A549 (cell line): ENCODE measurements at regions not wholly inside any gene's neighbourhood (a gene's known extent, or its start where the extent isn't known, plus 50 kb on each side); places are given as distances from the start of the nearest gene placed in this dataset.

Source experiments
- ATAC-seq, 2 experiments: fragments of 200-7000 bp in 1 of 2; fragments of >200 bp in 1 of 2; cut with Nextera tagmentation in 1 of 2; cut with Tn5 transposase in 1 of 2; 3 replicates each; pipeline versions ENCODE4 v1.8.0 to v1.9.1; 2018 to 2020; ENCODE audit warnings: mild to moderate bottlenecking in 1 of 2, moderate library complexity in 1 of 2
- CTCF ChIA-PET: fragments of 300-600 bp; sonication (Branson Sonifier 250); formaldehyde crosslinking; extraction: SDS; loops from one replicate; lab custom pipeline; 2021; ENCODE audit warnings: antibody characterized with exemption, inconsistent platforms; lab: Yijun Ruan, JAX
- POLR2A ChIA-PET: fragments of 350-600 bp; formaldehyde crosslinking; extraction: SDS; loops from one replicate; lab custom pipeline; 2021; ENCODE audit warnings: antibody characterized with exemption, inconsistent platforms; lab: Yijun Ruan, JAX
- DNase-seq, 2 experiments: peaks; one replicate each; pipeline versions ENCODE4 v3.0.0 to v3.0.0-alpha.2; 2011 to 2016; ENCODE audit warnings: low read depth in 1 of 2, low spot score in 1 of 2
- FAIRE-seq: peaks from 2 replicates; lab custom pipeline; 2011; peaks lifted over from hg19 to GRCh38; lab: Jason Lieb, UNC
- H3K27ac ChIP-seq, 2 experiments: fragments of >200 bp; sonication (Bioruptor Twin); formaldehyde crosslinking; 3 replicates each; pipeline ENCODE4 v1.5.1; 2016 to 2017
- H3K4me1 ChIP-seq: fragments of >200 bp; sonication (Bioruptor Twin); formaldehyde crosslinking; 3 replicates; pipeline ENCODE4 v1.6.1; 2016
- H3K4me2 ChIP-seq: fragments of >200 bp; sonication (Bioruptor Twin); formaldehyde crosslinking; 3 replicates; pipeline ENCODE4 v1.6.1; 2016
- H3K4me3 ChIP-seq: fragments of >200 bp; sonication (Bioruptor Twin); formaldehyde crosslinking; 3 replicates; pipeline ENCODE4 v1.5.1; 2016
- H3K9me3 ChIP-seq: fragments of >200 bp; sonication (Bioruptor Twin); formaldehyde crosslinking; 3 replicates; pipeline ENCODE4 v1.6.1; 2016
- CBX8 ChIP-seq: fragments of 200-600 bp; sonication (generic); IDR thresholded peaks from 2 replicates; pipeline ENCODE4 v1.6.1; 2016
- CHD2 ChIP-seq: fragments of 150-350 bp; IDR thresholded peaks from 2 replicates; pipeline ENCODE4 v1.6.1; 2014; ENCODE audit warnings: low read length; ENCODE audit not compliant: partially characterized antibody
- EHF ChIP-seq: fragments of 250-450 bp; sonication (Bioruptor Pico); IDR thresholded peaks from 2 replicates; pipeline ENCODE4 v1.5.0; 2020; ENCODE audit warnings: mild to moderate bottlenecking
- EP300 ChIP-seq, 2 experiments: fragments of >200 bp; sonication (Bioruptor Twin); formaldehyde crosslinking; IDR thresholded peaks; 2 replicates in 1 of 2; 3 replicates in 1 of 2; pipeline ENCODE4 v1.6.1; 2016 to 2017
- FOSB ChIP-seq: fragments of 250-450 bp; sonication (Bioruptor Pico); IDR thresholded peaks from 2 replicates; pipeline ENCODE4 v1.5.0; 2020; ENCODE audit warnings: mild to moderate bottlenecking, moderate library complexity
- FOSL2 ChIP-seq, 2 experiments: fragments of 450-650 bp in 1 of 2; fragments of >200 bp in 1 of 2; sonication (Bioruptor Twin) in 1 of 2; formaldehyde crosslinking; IDR thresholded peaks; 2 replicates each; pipeline versions ENCODE4 v1.5.0 to v1.6.1; 2016 to 2020; ENCODE audit warnings: mild to moderate bottlenecking in 1 of 2, moderate library complexity in 1 of 2
- HDAC2 ChIP-seq: fragments of 200-600 bp; sonication (generic); IDR thresholded peaks from 2 replicates; pipeline ENCODE4 v1.6.1; 2016
- HOXB13 ChIP-seq: fragments of 250-450 bp; sonication (Bioruptor Pico); IDR thresholded peaks from 2 replicates; pipeline ENCODE4 v1.5.0; 2020; ENCODE audit warnings: low read depth, mild to moderate bottlenecking, moderate library complexity
- HOXB5 ChIP-seq: fragments of 250-450 bp; sonication (Bioruptor Pico); IDR thresholded peaks from 2 replicates; pipeline ENCODE4 v1.5.0; 2020; ENCODE audit warnings: mild to moderate bottlenecking, moderate library complexity
- MAFK ChIP-seq: fragments of 450-650 bp; IDR thresholded peaks from 2 replicates; pipeline ENCODE4 v1.6.1; 2014; ENCODE audit not compliant: partially characterized antibody
- MYC ChIP-seq: IDR thresholded peaks from 2 replicates; pipeline ENCODE4 v1.6.1; 2012; ENCODE audit warnings: mild to moderate bottlenecking, inconsistent platforms, low read length, improper control_type of control experiment, borderline replicate concordance
- NFE2L2 ChIP-seq: fragments of 150-350 bp; conservative IDR thresholded peaks from 2 replicates; pipeline ENCODE4 v1.6.1; 2014; ENCODE audit warnings: low read length
- NR3C1 ChIP-seq: fragments of >200 bp; sonication (Bioruptor Twin); formaldehyde crosslinking; IDR thresholded peaks from 3 replicates; pipeline ENCODE4 v1.6.1; 2017
- PHF8 ChIP-seq: fragments of 200-600 bp; sonication (generic); IDR thresholded peaks from 2 replicates; pipeline ENCODE4 v1.6.1; 2016; ENCODE audit warnings: low read depth, mild to moderate bottlenecking, antibody characterized with exemption, moderate library complexity, borderline replicate concordance
- POLR2AphosphoS2 ChIP-seq: conservative IDR thresholded peaks from 2 replicates; pipeline ENCODE4 v1.6.1; 2012; ENCODE audit warnings: low read length, improper control_type of control experiment, inconsistent platforms
- RARB ChIP-seq: fragments of 250-450 bp; sonication (Bioruptor Pico); IDR thresholded peaks from 2 replicates; pipeline ENCODE4 v1.8.0; 2021; ENCODE audit warnings: mild to moderate bottlenecking, moderate library complexity
- RCOR1 ChIP-seq: fragments of 150-350 bp; IDR thresholded peaks from 2 replicates; pipeline ENCODE4 v1.6.1; 2014; ENCODE audit warnings: antibody characterized with exemption, low read length, low read depth
- SREBF2 ChIP-seq: fragments of 450-650 bp; IDR thresholded peaks from 2 replicates; pipeline ENCODE4 v1.6.1; 2014; ENCODE audit warnings: mild to moderate bottlenecking, moderate library complexity
- TFCP2L1 ChIP-seq: fragments of 250-450 bp; sonication (Bioruptor Pico); IDR thresholded peaks from 2 replicates; pipeline ENCODE4 v1.5.0; 2021; ENCODE audit warnings: mild to moderate bottlenecking
- ZNF302 ChIP-seq: fragments of 250-450 bp; sonication (Bioruptor Pico); IDR thresholded peaks from 2 replicates; pipeline ENCODE4 v1.9.0; 2021; ENCODE audit warnings: inconsistent platforms, mild to moderate bottlenecking, moderate library complexity
- WGBS: methylation state at CpG from one replicate; pipeline ENCODE4 v1.1.6; 2017; ENCODE audit errors: missing lambda C conversion rate; 5-methylcytosine and 5-hydroxymethylcytosine counted together
- TF ChIP-seq, protein P1 (sequence below): fragments of 150-350 bp; IDR thresholded peaks from 2 replicates; pipeline ENCODE4 v1.6.1; 2014; ENCODE audit warnings: low read depth, mild to moderate bottlenecking, low read length
- TF ChIP-seq, protein P2 (sequence below): fragments of >200 bp; sonication (Bioruptor Twin); formaldehyde crosslinking; IDR thresholded peaks from 3 replicates; pipeline ENCODE4 v1.5.1; 2016
- TF ChIP-seq, protein P3 (sequence below): fragments of 250-450 bp; sonication (Bioruptor Pico); IDR thresholded peaks from 2 replicates; pipeline ENCODE4 v1.5.0; 2020; ENCODE audit warnings: low read depth, mild to moderate bottlenecking, moderate library complexity

DNA sequence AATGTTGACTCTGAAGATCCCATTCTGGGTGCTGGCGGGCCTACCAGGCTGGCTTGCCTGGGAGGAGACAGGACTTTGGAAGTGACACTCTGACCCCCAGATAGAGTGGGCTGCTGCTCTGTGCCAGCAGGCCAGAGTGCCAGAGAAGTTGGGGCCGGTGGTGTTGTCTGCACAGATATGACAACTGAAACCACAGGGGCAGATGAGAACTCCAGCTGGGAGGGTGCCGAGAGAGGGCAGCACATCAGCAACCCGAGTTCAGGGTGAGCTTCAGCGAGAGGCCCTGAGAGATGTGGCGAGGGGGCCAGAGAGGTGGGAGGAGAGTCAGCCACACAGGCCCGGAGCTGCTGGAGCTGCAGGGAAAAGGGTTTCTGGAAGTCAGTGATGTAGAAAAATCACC lies 193.2 kb upstream of the MGMT start:
- H3K27ac ChIP-seq: no peak overlapping the region
- no peak for DNase-seq
- H3K4me3 ChIP-seq: no peak overlapping the region
- POLR2A ChIA-PET: no interaction called here
- no peaks in the 10 kb centered on the region for H3K4me1 ChIP-seq
- CTCF ChIA-PET: no interaction called here
- FAIRE-seq: no peak
- no peaks in the 10 kb centered on the region for H3K9me3 ChIP-seq
- ATAC-seq: no peak
- no peak for TF ChIP-seq MYC
- TF ChIP-seq CHD2: no peak
- TF ChIP-seq, protein P1, sequence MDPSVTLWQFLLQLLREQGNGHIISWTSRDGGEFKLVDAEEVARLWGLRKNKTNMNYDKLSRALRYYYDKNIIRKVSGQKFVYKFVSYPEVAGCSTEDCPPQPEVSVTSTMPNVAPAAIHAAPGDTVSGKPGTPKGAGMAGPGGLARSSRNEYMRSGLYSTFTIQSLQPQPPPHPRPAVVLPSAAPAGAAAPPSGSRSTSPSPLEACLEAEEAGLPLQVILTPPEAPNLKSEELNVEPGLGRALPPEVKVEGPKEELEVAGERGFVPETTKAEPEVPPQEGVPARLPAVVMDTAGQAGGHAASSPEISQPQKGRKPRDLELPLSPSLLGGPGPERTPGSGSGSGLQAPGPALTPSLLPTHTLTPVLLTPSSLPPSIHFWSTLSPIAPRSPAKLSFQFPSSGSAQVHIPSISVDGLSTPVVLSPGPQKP: no peak
- no peak for TF ChIP-seq POLR2AphosphoS2
- no peak for TF ChIP-seq FOSL2 (IDR thresholded peaks at IDR 0.05)
- TF ChIP-seq FOSL2 (CRISPR knock-in tag; IDR thresholded peaks at IDR 0.05): no peak
- no peak for TF ChIP-seq HOXB13 (CRISPR knock-in tag)
- TF ChIP-seq, all 56 proteins: peak for 0
- H3K4me2 ChIP-seq: no peak overlapping the region
- 14% methylated on average over 7 of the region's 7 CpGs for WGBS

DNA sequence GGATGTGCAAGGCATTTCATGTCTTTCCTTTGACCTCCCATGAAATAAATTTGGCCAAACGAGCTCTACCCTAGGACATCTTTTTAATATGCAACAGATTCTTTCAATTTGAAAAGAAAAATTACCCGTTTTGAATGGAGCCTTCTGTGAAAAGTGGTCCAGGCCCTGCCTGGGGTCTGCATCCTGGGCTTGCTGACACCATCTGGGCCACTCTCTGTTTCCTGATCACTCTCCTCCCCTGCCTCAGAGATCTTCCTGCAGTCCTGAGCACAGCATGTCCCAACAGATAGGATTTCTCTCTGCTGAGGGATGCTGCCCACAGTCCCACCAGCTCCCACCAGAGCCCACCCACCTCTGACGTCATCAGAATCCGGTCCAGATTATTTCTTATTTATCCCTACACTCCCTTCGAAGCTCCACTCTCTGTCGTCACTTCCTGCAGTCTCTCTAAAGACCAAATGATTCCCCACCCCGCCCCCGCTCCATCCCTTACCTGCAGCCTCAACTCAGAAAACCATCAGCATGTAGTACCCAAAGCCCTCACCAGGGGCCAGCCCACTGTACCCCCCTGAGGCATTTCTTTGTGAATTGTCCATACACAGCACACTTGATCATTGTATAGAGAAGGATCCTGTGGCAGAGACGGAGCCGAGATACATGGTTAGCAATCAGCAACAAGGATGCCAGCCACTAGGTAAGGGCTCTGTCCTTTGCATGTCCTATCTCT lies 192.1 kb upstream of the MGMT start:
- Histone ChIP-seq H3K4me2 (no peak overlapping the region), H3K4me1 (no peaks in the 10 kb centered on the region), H3K4me3 (no peak overlapping the region), H3K9me3 (no peaks in the 10 kb centered on the region), H3K27ac (no peak overlapping the region)
- no peak for FAIRE-seq
- ChIA-PET POLR2A (no interaction called here), CTCF (no interaction called here)
- no peak for DNase-seq
- ATAC-seq: no peak
- WGBS: 18% methylated on average over 10 of the region's 10 CpGs
- TF ChIP-seq RCOR1: no peak
- no peak for TF ChIP-seq CHD2
- no peak for TF ChIP-seq RARB (CRISPR knock-in tag)
- TF ChIP-seq ZNF302 (CRISPR knock-in tag): no peak
- TF ChIP-seq EHF (CRISPR knock-in tag): no peak
- no peak for TF ChIP-seq POLR2AphosphoS2
- no peak for TF ChIP-seq HDAC2
- no peak for TF ChIP-seq EP300 (IDR thresholded peaks at IDR 0.05)
- no peak for TF ChIP-seq PHF8
- no peak for TF ChIP-seq NR3C1
- TF ChIP-seq, protein P2, sequence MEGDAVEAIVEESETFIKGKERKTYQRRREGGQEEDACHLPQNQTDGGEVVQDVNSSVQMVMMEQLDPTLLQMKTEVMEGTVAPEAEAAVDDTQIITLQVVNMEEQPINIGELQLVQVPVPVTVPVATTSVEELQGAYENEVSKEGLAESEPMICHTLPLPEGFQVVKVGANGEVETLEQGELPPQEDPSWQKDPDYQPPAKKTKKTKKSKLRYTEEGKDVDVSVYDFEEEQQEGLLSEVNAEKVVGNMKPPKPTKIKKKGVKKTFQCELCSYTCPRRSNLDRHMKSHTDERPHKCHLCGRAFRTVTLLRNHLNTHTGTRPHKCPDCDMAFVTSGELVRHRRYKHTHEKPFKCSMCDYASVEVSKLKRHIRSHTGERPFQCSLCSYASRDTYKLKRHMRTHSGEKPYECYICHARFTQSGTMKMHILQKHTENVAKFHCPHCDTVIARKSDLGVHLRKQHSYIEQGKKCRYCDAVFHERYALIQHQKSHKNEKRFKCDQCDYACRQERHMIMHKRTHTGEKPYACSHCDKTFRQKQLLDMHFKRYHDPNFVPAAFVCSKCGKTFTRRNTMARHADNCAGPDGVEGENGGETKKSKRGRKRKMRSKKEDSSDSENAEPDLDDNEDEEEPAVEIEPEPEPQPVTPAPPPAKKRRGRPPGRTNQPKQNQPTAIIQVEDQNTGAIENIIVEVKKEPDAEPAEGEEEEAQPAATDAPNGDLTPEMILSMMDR: no peak
- no peak for TF ChIP-seq CBX8
- no peak for TF ChIP-seq SREBF2
- no peak for TF ChIP-seq FOSB (CRISPR knock-in tag)
- TF ChIP-seq, protein P3, sequence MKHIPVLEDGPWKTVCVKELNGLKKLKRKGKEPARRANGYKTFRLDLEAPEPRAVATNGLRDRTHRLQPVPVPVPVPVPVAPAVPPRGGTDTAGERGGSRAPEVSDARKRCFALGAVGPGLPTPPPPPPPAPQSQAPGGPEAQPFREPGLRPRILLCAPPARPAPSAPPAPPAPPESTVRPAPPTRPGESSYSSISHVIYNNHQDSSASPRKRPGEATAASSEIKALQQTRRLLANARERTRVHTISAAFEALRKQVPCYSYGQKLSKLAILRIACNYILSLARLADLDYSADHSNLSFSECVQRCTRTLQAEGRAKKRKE: no peak
- no peak for TF ChIP-seq HOXB5 (CRISPR knock-in tag)
- TF ChIP-seq FOSL2 (IDR thresholded peaks at IDR 0.05): no peak
- TF ChIP-seq FOSL2 (CRISPR knock-in tag; IDR thresholded peaks at IDR 0.05): no peak
- no peak for TF ChIP-seq TFCP2L1 (CRISPR knock-in tag)

DNA sequence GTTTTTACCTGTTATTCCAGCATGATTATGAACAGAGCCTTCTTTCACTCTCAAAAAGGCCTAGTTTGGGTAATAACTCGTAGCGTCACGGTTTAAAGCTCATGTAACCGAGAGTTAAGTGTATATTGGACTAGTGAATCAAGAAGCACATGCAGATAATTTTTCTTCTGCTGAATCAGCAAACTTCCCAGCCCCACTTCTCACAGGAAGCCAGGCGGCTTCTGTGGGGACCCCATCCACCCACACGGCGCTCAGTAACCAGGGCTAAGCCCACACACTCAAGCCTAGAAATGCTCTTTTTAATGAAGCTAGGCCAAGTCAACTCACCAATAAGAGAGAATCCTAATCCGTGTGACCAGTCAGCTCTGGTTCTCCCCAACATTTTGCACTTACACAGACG lies 191.2 kb upstream of the MGMT start:
- DNase-seq (no peak), FAIRE-seq (no peak), ATAC-seq (no peak)
- 39% methylated on average over 9 of the region's 9 CpGs for WGBS
- H3K4me3 ChIP-seq: no peak overlapping the region
- H3K27ac ChIP-seq: no peak overlapping the region
- POLR2A ChIA-PET: no interaction called here
- no peaks in the 10 kb centered on the region for H3K4me1 ChIP-seq
- H3K9me3 ChIP-seq: no peaks in the 10 kb centered on the region
- CTCF ChIA-PET: no interaction called here
- TF ChIP-seq MAFK (peak; percentile 69), ZNF302 (CRISPR knock-in tag) (no peak), NFE2L2 (no peak)
- no peak overlapping the region for H3K4me2 ChIP-seq
